Upper lobe of left lung (tissue), 4 donors: ENCODE measurements at regions not wholly inside any gene's neighbourhood (a gene's known extent, or its start where the extent isn't known, plus 50 kb on each side); places are given as distances from the start of the nearest gene placed in this dataset.

Experiments used
- CTCF ChIP-seq, 6 experiments: fragments of 450-650 bp in 4 of 6; fragments of 200-600 bp in 2 of 6; sonication (generic) in 2 of 6; IDR thresholded peaks; one replicate each; pipeline ENCODE4 v1.5.1; 2016 to 2019; ENCODE audit warnings: antibody characterized with exemption in 6 of 6
- EP300 ChIP-seq, 4 donors: sonication (generic); formaldehyde crosslinking; IDR thresholded peaks; one replicate each; pipeline ENCODE4 v1.5.1; 2017; ENCODE audit warnings: antibody characterized with exemption in 4 of 4, control low read depth in 2 of 4

DNA sequence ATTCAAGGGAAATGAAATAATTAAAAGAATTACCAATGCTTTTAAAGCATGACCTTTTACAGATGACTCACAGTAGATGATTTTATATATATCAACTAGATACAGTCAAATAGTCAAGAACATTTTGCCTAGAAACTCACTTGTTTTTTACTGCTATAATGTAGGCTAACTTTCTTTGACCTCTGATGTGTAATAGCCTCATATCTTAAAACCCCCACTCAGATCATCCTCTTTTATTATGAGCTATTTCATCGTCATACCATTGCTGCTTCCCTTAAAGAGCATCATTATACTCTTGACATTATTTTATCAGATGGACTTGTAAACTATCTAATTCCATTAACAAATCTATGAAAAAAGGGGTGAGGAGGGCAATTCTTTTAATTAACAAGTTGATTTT lies 355.9 kb upstream of the AGA start:
- TF ChIP-seq EP300 (IDR thresholded peaks at IDR 0.05) (no peak), CTCF (IDR thresholded peaks at IDR 0.05) (no peak)
